H1 (cell line): ENCODE measurements at regions not wholly inside any gene's neighbourhood (a gene's known extent, or its start where the extent isn't known, plus 50 kb on each side); places are given as distances from the start of the nearest gene placed in this dataset.

Source experiments
- CTCF ChIA-PET: fragments of 300-600 bp; sonication (Branson Sonifier 250); formaldehyde crosslinking; loops from one replicate; lab custom pipeline; 2021; ENCODE audit not compliant: partially characterized antibody; lab: Charles Lee
- POLR2A ChIA-PET: fragments of 300-600 bp; sonication (Branson Sonifier 250); formaldehyde crosslinking; loops from one replicate; lab custom pipeline; 2021; ENCODE audit warnings: inconsistent platforms; ENCODE audit not compliant: partially characterized antibody; lab: Charles Lee
- DNase-seq, 2 experiments: peaks; one replicate each; pipeline versions ENCODE4 v3.0.0 to v3.0.0-alpha.2; 2010 to 2022; ENCODE audit warnings: low spot score in 2 of 2, low read depth in 1 of 2, mixed read lengths in 1 of 2
- FAIRE-seq: peaks from 2 replicates; lab custom pipeline; 2011; peaks lifted over from hg19 to GRCh38; lab: Jason Lieb, UNC
- H2AFZ ChIP-seq: 2 replicates; pipeline ENCODE4 v1.8.1; 2012; ENCODE audit warnings: low read length, inconsistent platforms
- H2AK5ac ChIP-seq: 2 replicates; pipeline ENCODE4 v1.6.1; 2013; ENCODE audit warnings: low read depth, low read length
- H2BK120ac ChIP-seq: replicated peaks from 2 replicates; pipeline ENCODE3; 2013; ENCODE audit warnings: low read depth, low read length, inconsistent platforms
- H2BK12ac ChIP-seq: 2 replicates; pipeline ENCODE4 v1.6.1; 2013; ENCODE audit warnings: low read depth, low read length
- H2BK15ac ChIP-seq: 2 replicates; pipeline ENCODE4 v1.6.1; 2013; ENCODE audit warnings: low read length
- H2BK20ac ChIP-seq: 2 replicates; pipeline ENCODE4 v1.6.1; 2013; ENCODE audit warnings: low read length
- H2BK5ac ChIP-seq: 2 replicates; pipeline ENCODE4 v1.6.1; 2013; ENCODE audit warnings: low read depth, low read length
- H3K14ac ChIP-seq: 2 replicates; pipeline ENCODE4 v1.6.1; 2013; ENCODE audit warnings: inconsistent platforms; ENCODE audit not compliant: insufficient read length
- H3K18ac ChIP-seq: 2 replicates; pipeline ENCODE4 v1.6.1; 2013; ENCODE audit warnings: low read length; ENCODE audit errors: extremely low read depth
- H3K23ac ChIP-seq: 2 replicates; pipeline ENCODE4 v1.6.1; 2013; ENCODE audit warnings: inconsistent platforms; ENCODE audit not compliant: insufficient read length
- H3K23me2 ChIP-seq: 2 replicates; pipeline ENCODE4 v1.6.1; 2013; ENCODE audit warnings: low read depth, low read length
- H3K27ac ChIP-seq: 2 replicates; pipeline ENCODE4 v1.6.1; 2011; ENCODE audit warnings: low read depth, low read length, inconsistent platforms
- H3K27me3 ChIP-seq, 4 experiments: replicated peaks in 1 of 4; 1 replicate in 1 of 4; 2 replicates in 3 of 4; pipeline versions ENCODE4 v1.6.1 to v1.8.1; 2011 to 2013; ENCODE audit warnings: low read length in 3 of 4, mild to moderate bottlenecking in 3 of 4, inconsistent platforms in 2 of 4, mixed read lengths in 2 of 4, moderate library complexity in 1 of 4; ENCODE audit not compliant: control insufficient read depth in 3 of 4, insufficient read depth in 3 of 4; ENCODE audit errors: extremely low read depth in 1 of 4
- H3K36me3 ChIP-seq, 4 experiments: 2 replicates each; pipeline versions ENCODE4 v1.6.1 to v1.8.1; 2011 to 2013; ENCODE audit warnings: mild to moderate bottlenecking in 4 of 4, low read length in 3 of 4, moderate library complexity in 2 of 4, control low read depth in 1 of 4, inconsistent platforms in 1 of 4; ENCODE audit not compliant: insufficient read depth in 4 of 4, control insufficient read depth in 2 of 4
- H3K4ac ChIP-seq: replicated peaks from 2 replicates; pipeline ENCODE3; 2013; ENCODE audit warnings: low read length, low read depth, mixed read lengths, inconsistent platforms; ENCODE audit not compliant: insufficient read length
- H3K4me1 ChIP-seq, 4 experiments: replicated peaks in 1 of 4; 1 replicate in 1 of 4; 2 replicates in 3 of 4; pipeline versions ENCODE4 v1.6.1 to v1.8.1; 2011 to 2013; ENCODE audit warnings: low read length in 3 of 4, inconsistent platforms in 2 of 4, mixed read lengths in 1 of 4; ENCODE audit not compliant: insufficient read depth in 4 of 4, control insufficient read depth in 3 of 4
- H3K4me2 ChIP-seq, 2 experiments: 2 replicates each; pipeline versions ENCODE4 v1.6.1 to v1.8.1; 2011 to 2013; ENCODE audit warnings: low read depth in 2 of 2, low read length in 2 of 2, control low read depth in 1 of 2, inconsistent platforms in 1 of 2, mild to moderate bottlenecking in 1 of 2; ENCODE audit not compliant: insufficient read depth in 1 of 2
- H3K4me3 ChIP-seq, 4 experiments: fragments of 200-600, 300-600 bp in 1 of 4; sonication (generic), shearing (Covaris generic), sonication (Bioruptor Twin) in 1 of 4; 2 replicates each; pipeline versions ENCODE4 v1.5.1 to v1.8.1; 2011 to 2016; ENCODE audit warnings: low read length in 4 of 4, low read depth in 3 of 4, control low read depth in 2 of 4, inconsistent platforms in 2 of 4, mild to moderate bottlenecking in 2 of 4, mixed read lengths in 1 of 4, moderate library complexity in 1 of 4; ENCODE audit not compliant: insufficient read depth in 2 of 4; ENCODE audit errors: extremely low read depth in 1 of 4
- H3K56ac ChIP-seq: replicated peaks from 2 replicates; pipeline ENCODE3; 2013; ENCODE audit warnings: low read depth, mild to moderate bottlenecking, mixed read lengths, low read length, inconsistent platforms; ENCODE audit not compliant: insufficient read length
- H3K79me1 ChIP-seq: 2 replicates; pipeline ENCODE4 v1.6.1; 2013; ENCODE audit warnings: low read depth, low read length, control low read depth
- H3K79me2 ChIP-seq, 2 experiments: 2 replicates each; pipeline versions ENCODE4 v1.6.1 to v1.8.1; 2012 to 2013; ENCODE audit warnings: low read length in 2 of 2, mild to moderate bottlenecking in 2 of 2, inconsistent platforms in 1 of 2; ENCODE audit not compliant: insufficient read depth in 2 of 2, control insufficient read depth in 1 of 2
- H3K9ac ChIP-seq, 4 experiments: replicated peaks in 1 of 4; 1 replicate in 1 of 4; 2 replicates in 3 of 4; pipeline versions ENCODE4 v1.6.1 to v1.8.1; 2011 to 2013; ENCODE audit warnings: low read depth in 3 of 4, low read length in 3 of 4, control low read depth in 2 of 4, mild to moderate bottlenecking in 2 of 4, moderate library complexity in 2 of 4, inconsistent platforms in 1 of 4; ENCODE audit errors: extremely low read depth in 1 of 4
- H3K9me3 ChIP-seq, 2 experiments: 2 replicates each; pipeline versions ENCODE4 v1.6.1 to v1.8.1; 2012 to 2013; ENCODE audit warnings: mild to moderate bottlenecking in 2 of 2, moderate library complexity in 2 of 2, control low read depth in 1 of 2, inconsistent platforms in 1 of 2, low read depth in 1 of 2, low read length in 1 of 2, mixed read lengths in 1 of 2; ENCODE audit not compliant: insufficient read depth in 2 of 2
- H4K20me1 ChIP-seq, 2 experiments: replicated peaks in 1 of 2; 2 replicates each; pipeline versions ENCODE3 to v1.8.1; 2011 to 2013; ENCODE audit warnings: inconsistent platforms in 2 of 2, low read length in 2 of 2, mild to moderate bottlenecking in 1 of 2; ENCODE audit not compliant: insufficient read depth in 2 of 2, control insufficient read depth in 1 of 2
- H4K5ac ChIP-seq: 2 replicates; pipeline ENCODE4 v1.6.1; 2013; ENCODE audit warnings: low read length, low read depth, mixed read lengths, inconsistent platforms; ENCODE audit not compliant: insufficient read length
- H4K8ac ChIP-seq: 2 replicates; pipeline ENCODE4 v1.8.0; 2013; ENCODE audit warnings: mild to moderate bottlenecking, moderate library complexity, low read length, inconsistent platforms; ENCODE audit not compliant: insufficient read depth; ENCODE audit errors: extremely low read depth
- H4K91ac ChIP-seq: replicated peaks from 2 replicates; pipeline ENCODE3; 2013; ENCODE audit warnings: low read length, mixed read lengths, inconsistent platforms; ENCODE audit not compliant: insufficient read length
- CHD2 ChIP-seq: IDR thresholded peaks from 2 replicates; pipeline ENCODE4 v1.6.1; 2012; ENCODE audit warnings: low read length, improper control_type of control experiment
- CTBP2 ChIP-seq: IDR thresholded peaks from 2 replicates; pipeline ENCODE4 v1.7.0; 2011; ENCODE audit warnings: borderline replicate concordance, mild to moderate bottlenecking, moderate library complexity, mixed read lengths, low read length; ENCODE audit not compliant: insufficient read depth, insufficient read length
- KDM1A ChIP-seq: fragments of 200-600, 300-600 bp; sonication (generic); IDR thresholded peaks from 2 replicates; pipeline ENCODE4 v1.7.1; 2016; ENCODE audit warnings: mild to moderate bottlenecking, low read length, borderline replicate concordance
- POLR2A ChIP-seq, 2 experiments: IDR thresholded peaks; 1 replicate in 1 of 2; 2 replicates in 1 of 2; pipeline ENCODE4 v1.6.1; 2011; ENCODE audit warnings: low read depth in 2 of 2, low read length in 2 of 2, mild to moderate bottlenecking in 2 of 2; ENCODE audit errors: control extremely low read depth in 1 of 2
- RAD21 ChIP-seq, 2 experiments: IDR thresholded peaks in 1 of 2; conservative IDR thresholded peaks in 1 of 2; 2 replicates each; pipeline ENCODE4 v1.6.1; 2011; ENCODE audit warnings: low read depth in 2 of 2, low read length in 2 of 2, improper control_type of control experiment in 1 of 2, inconsistent platforms in 1 of 2, mild to moderate bottlenecking in 1 of 2, moderate library complexity in 1 of 2
- SAP30 ChIP-seq: fragments of 300-600 bp; sonication (generic); IDR thresholded peaks from 2 replicates; pipeline ENCODE4 v1.7.1; 2012; ENCODE audit warnings: low read length, moderate library complexity, mild to moderate bottlenecking, inconsistent platforms; ENCODE audit not compliant: insufficient read depth, insufficient replicate concordance
- TBP ChIP-seq: IDR thresholded peaks from 2 replicates; pipeline ENCODE4 v1.6.1; 2011; ENCODE audit warnings: low read depth, low read length, improper control_type of control experiment
- TEAD4 ChIP-seq: IDR thresholded peaks from 2 replicates; pipeline ENCODE4 v1.6.1; 2012; ENCODE audit warnings: low read depth, low read length, inconsistent platforms, mixed read lengths
- WGBS, 2 experiments: shearing (Covaris generic) in 1 of 2; methylation state at CpG; one replicate each; pipeline versions ENCODE4 v1.1.6 to v1.1.7; 2013 to 2015; ENCODE audit warnings: low lambda C conversion rate in 2 of 2, mixed read lengths in 2 of 2, inconsistent platforms in 1 of 2, low coverage in 1 of 2, missing lambda C conversion rate in 1 of 2; ENCODE audit not compliant: insufficient replicate concordance in 2 of 2, insufficient coverage in 1 of 2, insufficient read length in 1 of 2; ENCODE audit errors: extremely low coverage in 1 of 2, missing lambda C conversion rate in 1 of 2; 5-methylcytosine and 5-hydroxymethylcytosine counted together
- TF ChIP-seq, protein P1 (sequence below): IDR thresholded peaks from 2 replicates; pipeline ENCODE4 v1.6.1; 2012; ENCODE audit warnings: low read length, inconsistent platforms
- TF ChIP-seq, protein P2 (sequence below): IDR thresholded peaks from 2 replicates; pipeline ENCODE4 v1.6.1; 2012; ENCODE audit warnings: inconsistent platforms
- TF ChIP-seq, protein P3 (sequence below): IDR thresholded peaks from 2 replicates; pipeline ENCODE4 v1.6.1; 2011; ENCODE audit warnings: low read length, improper control_type of control experiment

DNA sequence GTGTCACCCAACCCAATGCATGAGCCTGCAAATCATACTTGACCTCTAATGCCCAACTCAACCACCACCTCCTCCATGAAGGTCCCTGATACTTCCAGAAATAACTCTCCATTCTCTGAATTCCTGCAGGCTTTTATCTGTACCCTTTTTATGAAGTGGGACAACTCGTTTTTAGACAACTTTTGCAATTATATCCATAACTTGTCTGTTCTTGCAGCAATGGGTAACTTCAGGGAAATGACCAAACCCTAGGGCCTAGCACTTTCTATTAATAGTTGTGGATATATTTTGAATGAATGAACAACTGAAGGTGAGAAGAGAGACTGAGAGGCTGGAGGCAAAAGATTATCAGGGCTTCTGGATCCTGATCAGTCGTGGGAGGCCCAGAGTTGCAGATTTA lies 236.6 kb upstream of the MOCS1 start:
- Histone ChIP-seq H2BK15ac (no peak overlapping the region), H2BK120ac (no peak overlapping the region), H3K4ac (no peak overlapping the region), H3K9ac (no peak overlapping the region), H3K9me3 (no peaks in the 10 kb centered on the region), H3K4me2 (no peak overlapping the region), H3K79me1 (no peaks in the 10 kb centered on the region), H3K56ac (no peak overlapping the region), H3K27ac (no peak overlapping the region), H4K8ac (no peak overlapping the region), H4K5ac (no peak overlapping the region), H3K23ac (no peak overlapping the region), H2BK5ac (no peak overlapping the region), H2BK20ac (no peak overlapping the region), H3K36me3 (no peaks in the 10 kb centered on the region), H3K27me3 (no peaks in the 10 kb centered on the region), H4K91ac (no peak overlapping the region), H2BK12ac (no peak overlapping the region), H2AFZ (no peak overlapping the region), H3K79me2 (no peaks in the 10 kb centered on the region), H3K18ac (no peak overlapping the region), H3K4me1 (no peaks in the 10 kb centered on the region), H2AK5ac (no peak overlapping the region), H4K20me1 (no peaks in the 10 kb centered on the region), H3K4me3 (no peak overlapping the region), H3K23me2 (no peaks in the 10 kb centered on the region), H3K14ac (no peak overlapping the region)
- no peak for FAIRE-seq
- DNase-seq: no peak
- CTCF ChIA-PET: no interaction called here
- POLR2A ChIA-PET: no interaction called here
- 77% methylated on average over 2 of the region's 2 CpGs; no CpG with 5 or more reads in 1 of the 2 experiments for WGBS, 2 experiments
- TF ChIP-seq, protein P1, sequence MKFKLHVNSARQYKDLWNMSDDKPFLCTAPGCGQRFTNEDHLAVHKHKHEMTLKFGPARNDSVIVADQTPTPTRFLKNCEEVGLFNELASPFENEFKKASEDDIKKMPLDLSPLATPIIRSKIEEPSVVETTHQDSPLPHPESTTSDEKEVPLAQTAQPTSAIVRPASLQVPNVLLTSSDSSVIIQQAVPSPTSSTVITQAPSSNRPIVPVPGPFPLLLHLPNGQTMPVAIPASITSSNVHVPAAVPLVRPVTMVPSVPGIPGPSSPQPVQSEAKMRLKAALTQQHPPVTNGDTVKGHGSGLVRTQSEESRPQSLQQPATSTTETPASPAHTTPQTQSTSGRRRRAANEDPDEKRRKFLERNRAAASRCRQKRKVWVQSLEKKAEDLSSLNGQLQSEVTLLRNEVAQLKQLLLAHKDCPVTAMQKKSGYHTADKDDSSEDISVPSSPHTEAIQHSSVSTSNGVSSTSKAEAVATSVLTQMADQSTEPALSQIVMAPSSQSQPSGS: no peak
- no peak for TF ChIP-seq TEAD4
- no peak for TF ChIP-seq SAP30
- no peak for TF ChIP-seq KDM1A
- TF ChIP-seq CHD2: no peak
- TF ChIP-seq RAD21 (IDR thresholded peaks at IDR 0.05 in 1 of 2, conservative IDR thresholded peaks at IDR 0.05 in 1 of 2; ENCODE audit: low read depth in 2 of 2, low read length in 2 of 2): no peak
- TF ChIP-seq CTBP2: no peak
- TF ChIP-seq, protein P2, sequence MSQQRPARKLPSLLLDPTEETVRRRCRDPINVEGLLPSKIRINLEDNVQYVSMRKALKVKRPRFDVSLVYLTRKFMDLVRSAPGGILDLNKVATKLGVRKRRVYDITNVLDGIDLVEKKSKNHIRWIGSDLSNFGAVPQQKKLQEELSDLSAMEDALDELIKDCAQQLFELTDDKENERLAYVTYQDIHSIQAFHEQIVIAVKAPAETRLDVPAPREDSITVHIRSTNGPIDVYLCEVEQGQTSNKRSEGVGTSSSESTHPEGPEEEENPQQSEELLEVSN: no peak
- no peak for TF ChIP-seq POLR2A (IDR thresholded peaks at IDR 0.05; ENCODE audit: control extremely low read depth in 1 of 2, low read depth in 2 of 2, low read length in 2 of 2)
- TF ChIP-seq TBP: no peak
- TF ChIP-seq, protein P3, sequence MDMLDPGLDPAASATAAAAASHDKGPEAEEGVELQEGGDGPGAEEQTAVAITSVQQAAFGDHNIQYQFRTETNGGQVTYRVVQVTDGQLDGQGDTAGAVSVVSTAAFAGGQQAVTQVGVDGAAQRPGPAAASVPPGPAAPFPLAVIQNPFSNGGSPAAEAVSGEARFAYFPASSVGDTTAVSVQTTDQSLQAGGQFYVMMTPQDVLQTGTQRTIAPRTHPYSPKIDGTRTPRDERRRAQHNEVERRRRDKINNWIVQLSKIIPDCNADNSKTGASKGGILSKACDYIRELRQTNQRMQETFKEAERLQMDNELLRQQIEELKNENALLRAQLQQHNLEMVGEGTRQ: no peak
